Right atrium auricular region (tissue), 2 donors: ENCODE measurements at regions not wholly inside any gene's neighbourhood (a gene's known extent, or its start where the extent isn't known, plus 50 kb on each side); places are given as distances from the start of the nearest gene placed in this dataset.

ENCODE experiments used
- DNase-seq: peaks from one replicate; pipeline ENCODE4 v3.0.0-alpha.2; 2019; ENCODE audit warnings: low spot score
- H3K27ac ChIP-seq, 2 donors: fragments of 200-600 bp; sonication (generic); 1 replicate in 1 of 2; 2 replicates in 1 of 2; pipeline ENCODE4 v1.5.1; 2016 to 2019
- H3K27me3 ChIP-seq, 2 donors: fragments of 200-600 bp; sonication (generic); one replicate each; pipeline versions ENCODE4 v1.5.1 to v1.6.0; 2017 to 2019
- H3K36me3 ChIP-seq: fragments of 200-600 bp; sonication (generic); one replicate; pipeline ENCODE4 v1.5.1; 2016
- H3K4me1 ChIP-seq, 2 donors: fragments of 200-600 bp; sonication (generic); one replicate each; pipeline versions ENCODE4 v1.5.1 to v1.6.0; 2017 to 2019
- H3K4me3 ChIP-seq, 2 donors: fragments of 200-600 bp; sonication (generic); 1 replicate in 1 of 2; 2 replicates in 1 of 2; pipeline ENCODE4 v1.5.1; 2017 to 2019; ENCODE audit warnings: mild to moderate bottlenecking in 1 of 2, moderate library complexity in 1 of 2
- H3K9me3 ChIP-seq, 2 donors: fragments of 200-600 bp; sonication (generic); one replicate each; pipeline ENCODE4 v1.5.1; 2019
- CTCF ChIP-seq, 2 donors: fragments of 200-600 bp; sonication (generic); IDR thresholded peaks; one replicate each; pipeline ENCODE4 v1.5.1; 2019; ENCODE audit warnings: antibody characterized with exemption in 2 of 2

DNA sequence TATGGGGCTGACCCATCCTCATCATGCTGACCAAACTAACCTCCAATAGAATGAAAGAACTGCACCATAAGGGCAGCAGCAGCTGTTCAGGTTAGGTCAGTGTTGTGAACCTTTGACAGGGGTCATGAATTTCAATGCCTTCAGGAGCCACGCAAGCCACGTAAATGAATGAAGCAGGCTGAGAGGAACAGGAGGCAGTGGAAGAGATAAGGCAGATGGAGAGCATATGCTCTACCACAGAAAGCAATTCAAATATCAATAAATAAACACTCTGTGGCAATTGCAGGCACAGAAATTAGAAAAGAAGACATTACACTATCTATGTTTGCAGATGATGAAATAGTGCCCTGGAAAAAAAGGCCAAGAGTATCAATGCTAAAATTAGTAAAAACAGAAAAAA, 56.3 kb downstream of the SCG2 start:
- Histone ChIP-seq H3K4me1 (no peaks in the 10 kb centered on the region), H3K9me3 (no peaks in the 10 kb centered on the region), H3K4me3 (no peak overlapping the region), H3K27ac (no peak overlapping the region), H3K36me3 (no peaks in the 10 kb centered on the region), H3K27me3 (no peaks in the 10 kb centered on the region)
- DNase-seq = no peak
- TF ChIP-seq CTCF (IDR thresholded peaks at IDR 0.05) = no peak
